Mesenchymal stem cell (in vitro differentiated cells and primary cell): ENCODE measurements at regions not wholly inside any gene's neighbourhood (a gene's known extent, or its start where the extent isn't known, plus 50 kb on each side); places are given as distances from the start of the nearest gene placed in this dataset.

Source experiments
- DNase-seq: peaks from one replicate; pipeline ENCODE4 v3.0.0-alpha.2; 2013
- H2AFZ ChIP-seq: one replicate; pipeline ENCODE4 v1.6.1; 2013; ENCODE audit warnings: low read depth, mild to moderate bottlenecking, control low read depth, inconsistent platforms, low read length, moderate library complexity
- H2AK5ac ChIP-seq: 2 replicates; pipeline ENCODE4 v1.6.1; 2013; ENCODE audit warnings: low read length, moderate library complexity, mild to moderate bottlenecking, inconsistent platforms; ENCODE audit not compliant: severe bottlenecking
- H2BK120ac ChIP-seq: one replicate; pipeline ENCODE4 v1.6.1; 2013; ENCODE audit warnings: low read depth, mild to moderate bottlenecking, inconsistent platforms, low read length, moderate library complexity
- H2BK12ac ChIP-seq, 2 experiments: one replicate each; pipeline ENCODE4 v1.6.1; 2013; ENCODE audit warnings: inconsistent platforms in 2 of 2, low read length in 2 of 2, mild to moderate bottlenecking in 2 of 2, moderate library complexity in 2 of 2, control low read depth in 1 of 2
- H2BK15ac ChIP-seq: one replicate; pipeline ENCODE4 v1.6.1; 2013; ENCODE audit warnings: mild to moderate bottlenecking, low read depth, inconsistent platforms; ENCODE audit not compliant: poor library complexity, severe bottlenecking
- H2BK5ac ChIP-seq: 2 replicates; pipeline ENCODE4 v1.6.1; 2013; ENCODE audit warnings: low read depth, mild to moderate bottlenecking, low read length, control low read depth, inconsistent platforms; ENCODE audit not compliant: poor library complexity, severe bottlenecking
- H3K14ac ChIP-seq, 2 experiments: one replicate each; pipeline ENCODE4 v1.6.1; 2013; ENCODE audit warnings: inconsistent platforms in 2 of 2, low read length in 2 of 2, control low read depth in 1 of 2, mild to moderate bottlenecking in 1 of 2, moderate library complexity in 1 of 2
- H3K18ac ChIP-seq, 2 experiments: one replicate each; pipeline ENCODE4 v1.6.1; 2013; ENCODE audit warnings: inconsistent platforms in 2 of 2, low read length in 2 of 2, control low read depth in 1 of 2, low read depth in 1 of 2, mild to moderate bottlenecking in 1 of 2
- H3K23ac ChIP-seq, 2 experiments: one replicate each; pipeline ENCODE4 v1.6.1; 2013; ENCODE audit warnings: inconsistent platforms in 2 of 2, low read length in 2 of 2, mild to moderate bottlenecking in 2 of 2, moderate library complexity in 2 of 2, control low read depth in 1 of 2
- H3K27ac ChIP-seq: 2 replicates; pipeline ENCODE4 v1.5.1; 2013; ENCODE audit warnings: mild to moderate bottlenecking, moderate library complexity, low read length, control low read depth, inconsistent platforms; ENCODE audit not compliant: poor library complexity, severe bottlenecking
- H3K27me3 ChIP-seq, 2 experiments: 2 replicates each; pipeline versions ENCODE4 v1.6.1 to v1.7.0; 2013; ENCODE audit warnings: low read length in 2 of 2, mild to moderate bottlenecking in 2 of 2, moderate library complexity in 2 of 2, control low read depth in 1 of 2, inconsistent platforms in 1 of 2; ENCODE audit not compliant: control insufficient read depth in 1 of 2, insufficient read depth in 1 of 2
- H3K36me3 ChIP-seq, 2 experiments: 2 replicates each; pipeline versions ENCODE4 v1.6.1 to v1.7.0; 2013; ENCODE audit warnings: low read length in 2 of 2, control low read depth in 1 of 2, inconsistent platforms in 1 of 2, low read depth in 1 of 2, mild to moderate bottlenecking in 1 of 2; ENCODE audit not compliant: insufficient read depth in 2 of 2, control insufficient read depth in 1 of 2
- H3K4ac ChIP-seq, 2 experiments: one replicate each; pipeline ENCODE4 v1.6.1; 2013; ENCODE audit warnings: inconsistent platforms in 2 of 2, low read length in 2 of 2, mild to moderate bottlenecking in 2 of 2, moderate library complexity in 2 of 2, control low read depth in 1 of 2, low read depth in 1 of 2
- H3K4me1 ChIP-seq: 2 replicates; pipeline ENCODE4 v1.6.1; 2013; ENCODE audit warnings: low read depth, low read length, control low read depth; ENCODE audit not compliant: control insufficient read depth, insufficient read depth
- H3K4me2 ChIP-seq: 2 replicates; pipeline ENCODE4 v1.6.1; 2013; ENCODE audit warnings: low read length, mild to moderate bottlenecking, inconsistent platforms; ENCODE audit not compliant: poor library complexity, severe bottlenecking
- H3K4me3 ChIP-seq, 2 experiments: 2 replicates each; pipeline versions ENCODE4 v1.5.1 to v1.7.0; 2013; ENCODE audit warnings: low read length in 2 of 2, mild to moderate bottlenecking in 2 of 2, control low read depth in 1 of 2, low read depth in 1 of 2; ENCODE audit not compliant: insufficient read depth in 1 of 2
- H3K79me1 ChIP-seq: replicated peaks from 2 replicates; pipeline ENCODE4 v1.6.1; 2013; ENCODE audit warnings: mild to moderate bottlenecking, control low read depth, low read length, inconsistent platforms; ENCODE audit not compliant: poor library complexity, severe bottlenecking
- H3K9ac ChIP-seq: 2 replicates; pipeline ENCODE4 v1.7.0; 2013; ENCODE audit warnings: mild to moderate bottlenecking, low read length, moderate library complexity
- H3K9me3 ChIP-seq: 2 replicates; pipeline ENCODE4 v1.7.0; 2013; ENCODE audit warnings: mild to moderate bottlenecking, low read length; ENCODE audit not compliant: control insufficient read depth
- H4K8ac ChIP-seq: one replicate; pipeline ENCODE4 v1.6.1; 2013; ENCODE audit warnings: inconsistent platforms, mild to moderate bottlenecking, low read length, moderate library complexity
- H4K91ac ChIP-seq: one replicate; pipeline ENCODE4 v1.6.1; 2013; ENCODE audit warnings: mild to moderate bottlenecking, low read length, inconsistent platforms
- WGBS: methylation state at CpG from one replicate; pipeline ENCODE4 v1.1.7; 2013; ENCODE audit warnings: mixed read lengths; 5-methylcytosine and 5-hydroxymethylcytosine counted together

DNA sequence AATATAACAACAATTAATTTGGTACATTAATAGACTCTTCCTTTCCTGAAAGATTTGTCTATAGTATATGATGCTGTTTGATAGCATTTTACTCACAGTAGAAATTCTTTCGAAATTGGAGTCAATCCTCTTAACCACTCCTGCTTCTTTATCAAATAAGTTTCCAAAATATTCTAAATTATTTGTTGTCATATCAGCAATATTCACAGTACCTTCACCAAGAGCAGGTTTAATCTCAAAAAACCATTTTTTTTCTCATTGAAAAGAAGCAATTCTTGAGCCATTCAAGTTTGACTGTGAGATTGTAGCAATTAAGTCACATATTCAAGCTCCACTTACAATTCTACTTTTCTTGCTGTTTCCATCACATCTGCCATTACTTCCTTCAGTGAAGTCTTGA is 83.5 kb upstream of the PRR16 start:
- Histone ChIP-seq H3K9me3 (peaks cover 6% of the 10 kb centered on the region), H3K4ac (no peak overlapping the region), H2BK5ac (no peak overlapping the region), H3K4me3 (no peak overlapping the region), H3K9ac (no peak overlapping the region), H3K27me3 (no peaks in the 10 kb centered on the region), H3K36me3 (no peaks in the 10 kb centered on the region), H3K79me1 (no peaks in the 10 kb centered on the region), H2BK12ac (no peak overlapping the region), H3K4me2 (no peak overlapping the region), H2BK15ac (no peak overlapping the region), H3K14ac (no peak overlapping the region), H3K4me1 (no peaks in the 10 kb centered on the region), H4K91ac (no peak overlapping the region), H3K27ac (no peak overlapping the region), H3K23ac (no peak overlapping the region), H3K18ac (no peak overlapping the region), H2BK120ac (no peak overlapping the region), H2AFZ (no peak overlapping the region), H4K8ac (no peak overlapping the region), H2AK5ac (no peak overlapping the region)
- 100% methylated on average over 1 of the region's 1 CpG for WGBS
- DNase-seq = no peak

DNA sequence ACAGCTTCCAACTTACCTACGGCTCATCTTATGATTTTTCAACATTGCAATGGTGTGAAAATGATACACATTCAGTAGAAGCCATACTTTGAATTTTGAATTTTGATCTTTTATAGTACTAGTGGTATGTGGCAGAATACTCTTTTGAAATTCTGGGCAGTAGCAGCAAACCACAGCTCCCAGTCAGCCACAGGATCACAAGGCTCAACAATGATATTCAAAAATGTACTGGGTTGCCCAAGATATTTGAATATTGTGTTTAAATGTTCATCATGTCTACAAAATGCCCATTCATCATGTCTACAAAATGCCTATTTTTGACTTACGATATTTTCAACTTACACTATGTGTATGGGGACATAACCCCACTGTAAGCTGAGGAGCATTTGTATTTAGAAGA is 81.3 kb upstream of the PRR16 start:
- H3K4me2 ChIP-seq = no peak overlapping the region
- no CpG with 5 or more reads among the region's 2 CpGs for WGBS
- DNase-seq = no peak
- peaks cover 6% of the 10 kb centered on the region for H3K9me3 ChIP-seq
- H3K4me1 ChIP-seq = no peaks in the 10 kb centered on the region
- no peak overlapping the region for H2BK5ac ChIP-seq
- no peak overlapping the region for H2BK15ac ChIP-seq
- H2AK5ac ChIP-seq = no peak overlapping the region
- H4K91ac ChIP-seq = no peak overlapping the region
- H3K23ac ChIP-seq = no peak overlapping the region
- no peak overlapping the region for H3K27ac ChIP-seq
- H3K9ac ChIP-seq = no peak overlapping the region
- H3K18ac ChIP-seq = no peak overlapping the region
- H2BK12ac ChIP-seq = no peak overlapping the region
- H2BK120ac ChIP-seq = no peak overlapping the region
- no peaks in the 10 kb centered on the region for H3K79me1 ChIP-seq
- no peak overlapping the region for H2AFZ ChIP-seq
- no peaks in the 10 kb centered on the region for H3K27me3 ChIP-seq
- H3K36me3 ChIP-seq = no peaks in the 10 kb centered on the region
- H3K14ac ChIP-seq = no peak overlapping the region
- no peak overlapping the region for H3K4me3 ChIP-seq
- no peak overlapping the region for H4K8ac ChIP-seq
- no peak overlapping the region for H3K4ac ChIP-seq

DNA sequence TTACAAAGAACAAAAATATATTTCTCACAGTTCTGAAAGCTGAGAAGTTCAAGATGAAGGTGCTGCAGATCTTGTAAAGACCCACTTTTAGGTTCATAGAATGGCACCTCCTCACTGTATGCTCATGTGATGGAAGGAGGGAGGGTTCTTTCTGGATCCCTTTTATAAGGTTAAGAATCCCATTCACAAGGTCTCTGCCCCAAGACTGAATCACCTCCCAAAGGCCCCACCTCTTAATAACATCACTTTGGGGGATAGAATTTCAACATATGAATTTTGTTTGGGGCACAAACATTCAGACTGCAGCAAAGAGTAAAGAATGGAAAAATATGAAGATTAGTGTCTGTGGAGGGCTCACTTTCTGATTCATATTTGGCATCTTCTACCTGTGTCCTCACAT is 77.1 kb upstream of the PRR16 start:
- H3K4me1 ChIP-seq = peaks cover 3% of the 10 kb centered on the region
- H3K4ac ChIP-seq = peak overlapping the region in 1 of 2 experiments; percentile 35
- peak overlapping the region; percentile 95 to 100 for H2BK12ac ChIP-seq
- no peak overlapping the region for H2AFZ ChIP-seq
- H3K23ac ChIP-seq = no peak overlapping the region
- H3K9ac ChIP-seq = peak overlapping the region; percentile 70
- H3K14ac ChIP-seq = no peak overlapping the region
- H4K91ac ChIP-seq = peak overlapping the region; percentile 99
- DNase-seq = no peak
- H3K9me3 ChIP-seq = no peaks in the 10 kb centered on the region
- H3K4me3 ChIP-seq = no peak overlapping the region
- H3K27ac ChIP-seq = no peak overlapping the region
- H2BK120ac ChIP-seq = peak overlapping the region; percentile 94
- no peak overlapping the region for H3K4me2 ChIP-seq
- H3K18ac ChIP-seq = peak overlapping the region; percentile 79 to 99
- no peak overlapping the region for H2BK5ac ChIP-seq
- peak overlapping the region; percentile 92 for H4K8ac ChIP-seq
- H2BK15ac ChIP-seq = no peak overlapping the region
- no peaks in the 10 kb centered on the region for H3K79me1 ChIP-seq
- no peaks in the 10 kb centered on the region for H3K27me3 ChIP-seq
- H3K36me3 ChIP-seq = no peaks in the 10 kb centered on the region
- no peak overlapping the region for H2AK5ac ChIP-seq

DNA sequence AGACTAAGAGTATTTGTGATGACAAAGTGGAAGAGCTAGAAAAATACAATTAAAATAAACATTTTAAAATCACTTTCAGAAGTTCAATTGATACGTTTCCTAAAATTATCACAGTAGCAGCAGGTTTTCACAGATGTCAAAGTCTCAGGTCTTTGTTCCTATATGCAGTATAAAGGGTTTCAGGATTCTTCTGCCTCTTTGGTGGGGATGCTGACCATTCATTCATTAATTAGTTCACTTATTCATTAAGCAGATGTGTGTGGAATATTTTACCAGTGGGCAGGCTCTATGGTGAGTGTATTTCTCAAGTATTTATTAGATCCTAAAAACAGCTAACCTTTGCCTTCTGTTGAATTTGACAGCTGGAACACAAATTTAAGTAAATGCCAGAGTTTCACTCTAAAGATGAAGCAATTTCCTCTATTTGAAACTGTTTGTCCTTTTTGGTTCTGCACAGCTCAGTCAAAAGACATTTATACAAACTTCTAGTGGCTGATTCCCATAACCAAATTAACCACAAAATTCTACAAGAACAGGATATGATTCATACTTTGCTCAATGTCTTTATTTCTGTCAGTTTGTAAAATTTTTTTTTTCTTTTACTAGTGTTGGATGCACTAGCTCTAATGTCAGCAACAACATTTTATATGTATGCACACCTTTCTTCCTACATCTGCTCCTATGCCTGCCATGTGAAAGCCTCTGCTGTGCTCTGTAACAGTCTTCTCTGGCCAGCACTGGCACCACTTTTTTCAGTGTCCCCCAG is 75.9 kb upstream of the PRR16 start:
- no CpG with 5 or more reads among the region's 1 CpG for WGBS

More for the DNA sequence above, 75.9 kb upstream of the PRR16 start:
- Histone ChIP-seq H2BK12ac (no peak overlapping the region), H3K9ac (peak overlapping the region; percentile 70), H3K4me3 (peak overlapping the region in 1 of 2 experiments; percentile 31), H3K23ac (no peak overlapping the region), H3K27ac (peak overlapping the region; percentile 55), H3K36me3 (no peaks in the 10 kb centered on the region), H3K4me1 (peaks cover 3% of the 10 kb centered on the region), H3K4ac (peak overlapping the region in 1 of 2 experiments; percentile 92), H2AK5ac (no peak overlapping the region), H3K4me2 (no peak overlapping the region), H3K27me3 (no peaks in the 10 kb centered on the region), H3K14ac (no peak overlapping the region), H4K8ac (no peak overlapping the region), H4K91ac (no peak overlapping the region), H3K79me1 (no peaks in the 10 kb centered on the region), H3K9me3 (no peaks in the 10 kb centered on the region), H3K18ac (peak overlapping the region; percentile 71 to 87), H2BK15ac (no peak overlapping the region), H2BK120ac (peak overlapping the region; percentile 93), H2BK5ac (no peak overlapping the region), H2AFZ (no peak overlapping the region)
- DNase-seq = peak; percentile 94
